ENCODE measurements at regions not wholly inside any gene's neighbourhood (a gene's known extent, or its start where the extent isn't known, plus 50 kb on each side); places are given as distances from the start of the nearest gene placed in this dataset.

GRCh38 chr5:44568519-44568918, 179.3 kb upstream of the FGF10 start:
- no peak for ATAC-seq
- H3K9me3 Mint-ChIP-seq = peaks cover 5% of the 10 kb centered on the region
- intact Hi-C loops (cut with micrococcal nuclease) = no loop called here
- POLR2A ChIA-PET = no interaction called here
- H3K4me1 Mint-ChIP-seq (ENCODE audit: low read depth) = no peaks in the 10 kb centered on the region
- no peak overlapping the region for H3K27ac Mint-ChIP-seq
- no peaks in the 10 kb centered on the region for H3K27me3 Mint-ChIP-seq
- CTCF ChIA-PET = no interaction called here
- H3K4me3 Mint-ChIP-seq = no peak overlapping the region
- no peaks in the 10 kb centered on the region for H3K36me3 Mint-ChIP-seq (ENCODE audit: low read depth)
- no peak for TF ChIP-seq CTCF (IDR thresholded peaks at IDR 0.05)
- no peak for DNase-seq

DNA sequence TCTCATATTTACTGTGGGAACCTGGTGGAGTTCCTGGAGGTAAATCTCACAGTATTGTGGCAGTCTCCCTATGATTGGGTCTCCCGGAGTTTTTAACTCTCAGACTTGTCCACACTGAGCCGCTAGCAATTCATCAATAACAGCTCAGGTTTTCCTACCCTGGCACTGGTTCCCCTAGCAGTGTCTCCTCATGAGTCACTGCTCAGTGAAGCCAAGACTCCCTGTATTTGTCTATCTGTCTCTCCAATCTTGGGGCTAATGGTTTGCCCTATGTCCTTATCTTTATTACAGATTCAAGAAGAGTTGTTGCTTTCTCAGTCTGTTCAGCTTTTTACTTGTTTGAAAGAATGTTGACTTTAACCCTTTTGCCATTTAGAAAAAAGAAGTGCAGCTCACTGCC, 176.7 kb upstream of the FGF10 start:
- H3K27ac Mint-ChIP-seq = no peak overlapping the region
- no peak for ATAC-seq
- H3K4me1 Mint-ChIP-seq (ENCODE audit: low read depth) = no peaks in the 10 kb centered on the region
- TF ChIP-seq CTCF (IDR thresholded peaks at IDR 0.05) = no peak
- H3K4me3 Mint-ChIP-seq = no peak overlapping the region
- intact Hi-C loops (cut with micrococcal nuclease) = no loop called here
- ChIA-PET CTCF (no interaction called here), POLR2A (no interaction called here)
- H3K36me3 Mint-ChIP-seq (ENCODE audit: low read depth) = no peaks in the 10 kb centered on the region
- H3K9me3 Mint-ChIP-seq = no peaks in the 10 kb centered on the region
- H3K27me3 Mint-ChIP-seq = no peaks in the 10 kb centered on the region
- DNase-seq = no peak

DNA sequence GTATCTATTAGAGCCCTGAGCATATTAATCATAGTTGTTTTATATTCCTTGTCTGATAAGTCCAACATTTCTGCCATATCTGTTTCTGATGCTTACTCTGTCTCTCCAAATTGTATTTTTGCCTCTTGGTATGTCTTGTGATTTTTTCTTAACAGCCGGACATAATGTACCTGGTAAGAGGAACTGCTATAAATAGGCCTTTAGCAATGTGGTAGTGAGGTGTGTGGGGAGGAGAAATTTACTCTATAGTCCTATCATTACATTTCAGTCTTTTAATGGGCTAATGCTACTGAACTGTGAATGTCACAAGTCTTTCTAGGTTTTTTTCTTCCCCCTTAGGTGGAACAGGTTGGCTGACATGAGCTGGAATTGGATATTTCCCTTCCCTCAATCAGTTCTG, 176.1 kb upstream of the FGF10 start:
- intact Hi-C loops (cut with micrococcal nuclease) = no loop called here
- no peak overlapping the region for H3K4me3 Mint-ChIP-seq
- no peaks in the 10 kb centered on the region for H3K9me3 Mint-ChIP-seq
- ChIA-PET CTCF (no interaction called here), POLR2A (no interaction called here)
- no peaks in the 10 kb centered on the region for H3K36me3 Mint-ChIP-seq (ENCODE audit: low read depth)
- H3K4me1 Mint-ChIP-seq (ENCODE audit: low read depth) = no peaks in the 10 kb centered on the region
- H3K27me3 Mint-ChIP-seq = no peaks in the 10 kb centered on the region
- ATAC-seq (no peak), DNase-seq (no peak)
- no peak overlapping the region for H3K27ac Mint-ChIP-seq
- TF ChIP-seq CTCF (IDR thresholded peaks at IDR 0.05) = no peak

DNA sequence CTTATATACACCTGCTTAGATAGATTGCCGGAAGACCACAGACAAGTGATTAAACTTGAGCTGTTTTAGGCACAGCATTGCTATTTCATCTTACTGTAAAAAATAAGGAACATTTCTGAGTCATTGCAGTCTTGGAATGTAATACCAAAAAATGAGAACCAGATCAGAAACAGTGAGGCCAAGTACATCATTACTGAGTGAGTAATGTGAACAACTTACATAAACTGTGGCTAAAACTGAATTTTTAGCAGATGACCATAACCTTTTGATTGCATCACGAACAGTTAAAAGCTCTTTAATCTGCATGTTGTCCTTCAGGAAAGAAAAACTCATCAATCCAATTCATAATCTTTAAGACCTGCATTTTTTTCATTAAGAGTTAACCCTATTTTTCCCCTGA, 157.1 kb upstream of the FGF10 start:
- Mint-ChIP-seq H3K4me1 (ENCODE audit: low read depth) (no peaks in the 10 kb centered on the region), H3K27ac (no peak overlapping the region), H3K4me3 (no peak overlapping the region), H3K9me3 (no peaks in the 10 kb centered on the region), H3K27me3 (no peaks in the 10 kb centered on the region), H3K36me3 (ENCODE audit: low read depth) (no peaks in the 10 kb centered on the region)
- DNase-seq (no peak), ATAC-seq (no peak)
- intact Hi-C loops (cut with micrococcal nuclease) = no loop called here
- ChIA-PET CTCF (no interaction called here), POLR2A (no interaction called here)
- no peak for TF ChIP-seq CTCF (IDR thresholded peaks at IDR 0.05)

DNA sequence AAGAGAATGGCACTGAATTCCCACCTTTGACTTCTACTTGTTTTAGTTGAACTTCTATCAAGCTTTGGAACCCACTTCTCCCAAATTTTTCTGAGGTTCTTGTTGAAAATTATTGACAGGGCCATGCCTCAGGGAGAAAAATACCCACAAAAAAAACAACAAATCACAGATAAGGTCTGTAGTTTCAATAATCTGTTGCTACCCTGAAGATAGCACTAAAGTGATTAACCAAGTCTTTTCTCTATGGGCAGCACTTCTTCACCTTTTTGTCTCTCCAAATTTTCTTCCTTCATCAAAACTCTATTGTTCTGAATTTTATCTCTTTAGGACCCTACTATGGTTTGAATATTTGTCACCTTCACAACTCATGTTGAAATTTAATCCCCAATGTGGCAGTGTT, 154.3 kb upstream of the FGF10 start:
- ChIA-PET POLR2A (no interaction called here), CTCF (no interaction called here)
- no peak overlapping the region for H3K27ac Mint-ChIP-seq
- H3K27me3 Mint-ChIP-seq = no peaks in the 10 kb centered on the region
- no peak for TF ChIP-seq CTCF (IDR thresholded peaks at IDR 0.05)
- no peaks in the 10 kb centered on the region for H3K36me3 Mint-ChIP-seq (ENCODE audit: low read depth)
- ATAC-seq = no peak
- no peaks in the 10 kb centered on the region for H3K9me3 Mint-ChIP-seq
- no peak for DNase-seq
- intact Hi-C loops (cut with micrococcal nuclease) = no loop called here
- no peak overlapping the region for H3K4me3 Mint-ChIP-seq
- no peaks in the 10 kb centered on the region for H3K4me1 Mint-ChIP-seq (ENCODE audit: low read depth)
